ENCODE measurements at regions not wholly inside any gene's neighbourhood (a gene's known extent, or its start where the extent isn't known, plus 50 kb on each side); places are given as distances from the start of the nearest gene placed in this dataset.
A peak's percentile ranks its signal among the peaks of the same experiment; 100 is the strongest.

DNA sequence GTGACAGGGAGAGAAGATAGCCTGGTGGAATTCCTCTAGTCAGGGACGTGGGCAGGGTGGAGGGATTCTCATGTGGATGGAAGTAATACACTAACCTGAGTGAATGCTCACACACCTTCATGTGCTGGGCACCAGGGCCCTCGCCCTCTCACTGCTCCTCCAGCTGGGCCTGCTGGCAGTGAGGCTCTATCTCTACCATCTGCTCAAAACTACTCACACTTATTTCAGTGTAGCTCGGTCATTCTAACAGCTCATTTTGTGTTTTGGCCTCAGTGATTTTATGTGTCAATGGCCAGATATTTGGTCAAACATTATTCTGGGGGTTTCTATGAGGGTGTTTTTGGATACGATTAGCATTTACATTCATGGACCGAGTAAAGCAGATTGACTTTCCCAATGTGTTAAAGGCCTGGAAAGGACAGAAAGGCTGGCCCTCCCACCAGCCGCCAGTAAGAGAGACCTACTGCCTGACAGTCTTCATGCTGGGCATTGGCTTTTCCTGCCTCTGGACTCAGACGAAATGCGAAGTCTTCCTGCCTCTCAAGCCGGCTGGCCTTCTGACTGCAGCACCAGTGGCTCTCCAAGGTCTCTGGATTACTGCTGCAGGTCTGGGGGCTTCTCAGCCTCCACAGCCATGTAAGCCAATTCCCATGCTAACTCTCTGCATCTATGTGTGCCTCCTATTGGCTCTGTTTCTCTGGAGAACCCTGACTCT lies 335.4 kb downstream of the CXCL12 start:
- DNase-seq = no peak

- DNase-seq = peak in 1 of 3 donors; percentile 11
Observed at GRCh38 chr10:44047361-44047760, 337.5 kb downstream of the CXCL12 start.

- no peak for DNase-seq
Observed at GRCh38 chr10:44046605-44047004, 338.3 kb downstream of the CXCL12 start.

DNA sequence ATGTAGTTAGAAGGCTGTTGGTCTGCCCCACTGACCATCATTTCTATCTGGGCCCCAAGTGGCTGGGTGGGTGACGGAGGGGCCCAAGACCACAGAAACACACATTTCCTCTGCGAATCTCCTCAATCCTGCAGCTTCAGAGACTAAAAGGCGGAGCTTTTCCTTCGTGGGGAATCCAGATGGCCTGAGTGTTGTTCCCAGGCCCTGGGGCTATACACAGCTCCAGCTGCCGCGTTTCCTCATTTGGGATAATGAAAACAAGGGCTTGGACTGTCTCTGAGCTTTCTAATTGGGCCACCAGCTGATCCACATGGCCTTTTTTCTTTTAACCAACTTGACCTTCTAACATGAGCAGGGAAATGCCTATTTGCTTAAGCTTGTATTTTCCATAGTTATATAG lies 339.9 kb downstream of the CXCL12 start:
- DNase-seq = no peak

- DNase-seq = no peak
Observed at GRCh38 chr10:44044549-44044948, 340.3 kb downstream of the CXCL12 start.

GRCh38 chr10:44043646-44044375 lies 341.1 kb downstream of the CXCL12 start:
- DNase-seq = no peak

GRCh38 chr10:44042926-44043602 lies 341.8 kb downstream of the CXCL12 start:
- DNase-seq = no peak

DNA sequence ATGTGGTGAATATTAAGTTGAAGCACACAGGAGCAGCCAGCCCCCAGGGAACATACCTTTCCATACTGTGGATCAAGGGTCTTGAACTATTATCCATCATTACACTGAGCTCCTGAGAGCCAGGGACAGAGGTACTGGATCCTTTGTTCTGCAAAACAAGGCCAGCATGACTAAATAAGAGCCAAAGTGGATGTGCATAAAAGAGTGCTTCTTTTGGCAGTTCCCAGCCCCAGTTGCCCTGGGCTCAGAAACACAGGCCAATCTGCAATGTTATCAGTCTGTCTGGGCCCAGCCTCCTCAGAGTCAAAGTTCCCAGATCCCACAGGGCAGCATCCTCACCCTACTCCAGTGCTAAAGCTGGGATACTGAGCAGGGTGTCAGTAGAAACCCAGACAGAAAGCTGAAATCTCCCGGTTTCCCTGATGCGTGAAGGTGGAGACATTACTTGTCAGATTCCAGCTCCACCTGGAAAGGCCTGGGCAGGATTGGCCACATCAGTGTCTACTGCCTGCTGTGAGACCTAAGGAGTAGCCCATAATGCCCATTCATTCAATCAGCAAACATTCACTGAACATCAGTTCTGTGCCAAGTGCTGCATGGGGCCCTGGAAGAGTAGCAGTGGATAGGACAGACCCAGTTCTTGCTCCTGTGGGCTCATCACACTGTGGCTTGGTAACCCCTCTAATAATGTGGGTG lies 342.7 kb downstream of the CXCL12 start:
- DNase-seq = no peak

DNA sequence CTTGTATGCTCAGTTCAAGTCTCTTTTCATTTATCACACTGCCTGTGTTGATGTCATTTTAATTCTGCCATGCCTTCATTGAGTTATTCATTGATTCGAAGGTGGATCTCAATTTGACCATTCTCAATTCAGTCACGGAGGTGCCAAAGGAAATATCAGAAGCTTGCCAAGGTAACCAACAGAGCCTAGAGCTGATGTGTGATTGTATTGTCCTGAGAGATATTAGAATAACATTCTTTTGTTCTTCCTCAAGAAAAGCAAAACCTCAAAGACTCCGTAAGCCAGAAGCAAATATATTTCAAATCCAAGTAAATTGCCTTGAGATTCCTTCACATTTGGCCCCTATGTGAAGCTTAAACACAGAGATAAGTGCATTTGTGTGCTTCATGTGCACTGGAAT lies 345.3 kb downstream of the CXCL12 start:
- DNase-seq = no peak

- no peak for DNase-seq
Observed at GRCh38 chr10:44036425-44036824, 348.5 kb downstream of the CXCL12 start.

- no peak for DNase-seq
Observed at GRCh38 chr10:44035474-44036197, 349.3 kb downstream of the CXCL12 start.

- DNase-seq = no peak
Observed at GRCh38 chr10:44034946-44035345, 350.0 kb downstream of the CXCL12 start.

DNA sequence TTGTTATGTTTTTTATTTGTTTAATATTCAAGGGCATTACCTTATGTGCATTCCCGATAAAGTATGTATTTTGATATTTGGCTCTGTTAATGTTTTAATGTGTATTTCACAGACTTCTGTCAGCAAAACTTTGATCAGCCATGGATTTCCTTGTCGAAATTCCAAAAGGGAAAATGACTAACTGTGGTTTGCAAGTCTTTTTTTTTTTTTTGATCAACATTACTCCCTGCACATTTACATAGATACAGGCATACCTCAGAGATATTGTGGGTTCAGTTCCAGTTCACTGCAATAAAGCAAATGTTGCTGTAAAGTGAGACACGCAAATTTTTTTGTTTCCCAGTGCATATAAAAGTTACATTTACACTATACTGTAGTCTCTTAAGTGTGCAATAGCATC lies 351.9 kb downstream of the CXCL12 start:
- no peak for DNase-seq

GRCh38 chr10:44032216-44032615 lies 352.7 kb downstream of the CXCL12 start:
- DNase-seq = no peak

GRCh38 chr10:44030738-44031137 lies 354.2 kb downstream of the CXCL12 start:
- DNase-seq = no peak

DNA sequence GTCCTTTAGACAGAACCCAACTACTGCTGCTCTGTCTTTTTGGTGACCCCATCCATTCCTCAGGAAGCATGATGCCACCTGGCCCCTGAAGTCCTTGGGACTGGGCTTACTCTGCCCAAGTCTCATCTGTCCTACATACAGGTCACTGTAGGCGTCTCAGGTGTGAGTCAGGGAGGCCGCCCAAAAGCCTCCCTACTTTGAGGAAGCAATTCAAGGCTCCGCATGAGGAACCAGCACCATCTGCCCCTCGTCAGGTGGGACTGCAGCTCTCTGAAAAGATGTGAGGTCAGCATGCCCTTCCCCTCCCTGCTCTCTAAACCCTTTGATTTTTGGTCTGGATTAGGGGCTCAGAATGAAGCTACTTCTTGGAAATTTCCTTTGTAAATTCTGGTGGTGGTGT lies 354.8 kb downstream of the CXCL12 start:
- peak; percentile 26 to 32 (median 32) for DNase-seq

DNA sequence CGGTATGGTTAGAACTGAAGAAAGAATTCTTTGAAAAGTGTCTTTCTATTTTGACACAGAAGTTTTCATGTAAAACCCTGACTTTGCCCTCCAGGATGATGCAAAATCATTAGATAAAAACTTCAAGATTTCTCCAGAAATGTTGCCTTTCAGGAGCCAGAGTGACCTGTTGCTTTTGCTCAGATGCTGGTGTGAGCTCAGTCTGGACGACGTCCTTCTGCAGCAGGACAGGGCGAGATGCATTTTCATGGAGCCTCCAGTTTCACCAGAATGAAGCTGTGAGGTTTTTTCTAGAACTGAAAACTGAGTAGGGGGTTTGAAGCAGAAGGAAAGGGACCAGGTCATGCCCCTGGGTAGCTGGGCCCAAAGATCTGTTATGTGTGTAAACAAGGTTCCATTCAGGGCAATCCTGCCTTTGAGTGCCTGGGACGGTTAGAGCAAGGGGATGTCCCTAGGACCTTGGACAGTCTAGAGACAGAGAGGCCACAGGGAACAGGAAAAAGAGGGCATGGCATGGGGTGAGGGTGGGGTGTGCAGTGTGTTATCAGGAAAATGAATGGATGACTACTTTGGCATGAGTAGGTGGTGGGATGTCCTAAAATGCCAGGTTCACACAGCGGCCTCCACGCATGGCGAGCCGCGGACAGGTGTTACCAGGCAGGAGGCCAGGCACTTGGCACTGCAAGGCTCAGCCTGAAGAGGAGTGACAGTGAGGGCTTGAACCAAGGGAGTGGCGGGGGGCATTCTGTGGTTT lies 356.3 kb downstream of the CXCL12 start:
- DNase-seq = no peak

- no peak for DNase-seq
Observed at GRCh38 chr10:44024356-44025116, 360.4 kb downstream of the CXCL12 start.

- DNase-seq = no peak
Observed at GRCh38 chr10:44023517-44023916, 361.4 kb downstream of the CXCL12 start.

DNA sequence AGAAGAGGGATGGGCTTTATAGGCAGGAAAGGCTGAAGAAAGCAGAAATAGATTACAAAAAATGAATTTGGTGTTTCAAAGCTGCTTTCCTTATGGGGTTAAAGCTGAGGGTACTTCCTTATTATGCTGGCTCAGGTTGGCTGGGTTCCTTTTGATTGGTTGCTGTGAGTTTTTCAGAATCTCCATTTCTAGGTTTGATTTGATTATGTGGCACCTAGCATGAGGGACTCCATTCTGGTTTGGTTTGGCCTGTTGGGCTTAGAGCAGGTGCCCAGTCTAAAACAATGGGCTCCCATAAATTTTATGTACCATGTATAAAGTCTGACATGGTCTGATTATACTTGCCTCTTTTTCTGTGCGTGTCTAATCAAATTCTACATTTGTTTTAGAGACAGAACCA lies 362.7 kb downstream of the CXCL12 start:
- no peak for DNase-seq
